Endodermal cell (in vitro differentiated cells): ENCODE measurements at regions not wholly inside any gene's neighbourhood (a gene's known extent, or its start where the extent isn't known, plus 50 kb on each side); places are given as distances from the start of the nearest gene placed in this dataset.

Experiments used
- DNase-seq: peaks from one replicate; pipeline ENCODE4 v3.0.0-alpha.2; 2017
- H3K27ac ChIP-seq: 2 replicates; pipeline ENCODE4 v1.5.1; 2013; ENCODE audit warnings: mild to moderate bottlenecking, low read depth, low read length, moderate library complexity
- H3K27me3 ChIP-seq: 2 replicates; pipeline ENCODE4 v1.6.1; 2013; ENCODE audit warnings: mild to moderate bottlenecking, low read length, moderate library complexity; ENCODE audit not compliant: insufficient read depth, control insufficient read depth, poor library complexity, severe bottlenecking
- H3K36me3 ChIP-seq: 2 replicates; pipeline ENCODE4 v1.7.0; 2013; ENCODE audit warnings: mild to moderate bottlenecking, low read length, moderate library complexity; ENCODE audit not compliant: control insufficient read depth, insufficient read depth
- H3K4me1 ChIP-seq: one replicate; pipeline ENCODE4 v1.7.0; 2013; ENCODE audit warnings: low read length; ENCODE audit not compliant: control insufficient read depth, insufficient read depth
- H3K4me3 ChIP-seq: 2 replicates; pipeline ENCODE4 v1.5.1; 2013; ENCODE audit warnings: mild to moderate bottlenecking, low read length, moderate library complexity
- H3K9ac ChIP-seq: 2 replicates; pipeline ENCODE4 v1.6.1; 2013; ENCODE audit warnings: mild to moderate bottlenecking, low read length, moderate library complexity; ENCODE audit not compliant: poor library complexity, severe bottlenecking; ENCODE audit errors: extremely low read depth
- H3K9me3 ChIP-seq: 2 replicates; pipeline ENCODE4 v1.6.1; 2013; ENCODE audit warnings: mild to moderate bottlenecking, low read length, moderate library complexity; ENCODE audit not compliant: control insufficient read depth
- H3K27ac Mint-ChIP-seq: 2 replicates; pipeline ENCODE4 v1.8.0; 2020; ENCODE audit warnings: mixed read lengths
- H3K27me3 Mint-ChIP-seq: 2 replicates; pipeline ENCODE4 v1.8.0; 2021; ENCODE audit warnings: mild to moderate bottlenecking, mixed read lengths; ENCODE audit not compliant: insufficient read depth
- H3K36me3 Mint-ChIP-seq: 2 replicates; pipeline ENCODE4 v1.8.0; 2020; ENCODE audit warnings: low read depth, mixed read lengths
- H3K4me1 Mint-ChIP-seq: 2 replicates; pipeline ENCODE4 v1.8.0; 2020; ENCODE audit warnings: mixed read lengths
- H3K4me3 Mint-ChIP-seq: 2 replicates; pipeline ENCODE4 v1.8.0; 2020; ENCODE audit warnings: mild to moderate bottlenecking, moderate library complexity, mixed read lengths
- H3K9me3 Mint-ChIP-seq: 2 replicates; pipeline ENCODE4 v1.8.0; 2020; ENCODE audit warnings: mild to moderate bottlenecking, mixed read lengths
- WGBS, 2 experiments: methylation state at CpG; one replicate each; pipeline versions ENCODE4 v1.1.5 to v1.1.7; 2013; ENCODE audit warnings: missing lambda C conversion rate in 2 of 2, mixed read lengths in 1 of 2; ENCODE audit not compliant: insufficient coverage in 1 of 2, insufficient read length in 1 of 2; 5-methylcytosine and 5-hydroxymethylcytosine counted together
- TF ChIP-seq, protein P1 (sequence below): fragments of 200-600 bp; sonication (generic); conservative IDR thresholded peaks from 2 replicates; pipeline ENCODE4 v1.5.0; 2021; ENCODE audit warnings: antibody characterized with exemption, mild to moderate bottlenecking

DNA sequence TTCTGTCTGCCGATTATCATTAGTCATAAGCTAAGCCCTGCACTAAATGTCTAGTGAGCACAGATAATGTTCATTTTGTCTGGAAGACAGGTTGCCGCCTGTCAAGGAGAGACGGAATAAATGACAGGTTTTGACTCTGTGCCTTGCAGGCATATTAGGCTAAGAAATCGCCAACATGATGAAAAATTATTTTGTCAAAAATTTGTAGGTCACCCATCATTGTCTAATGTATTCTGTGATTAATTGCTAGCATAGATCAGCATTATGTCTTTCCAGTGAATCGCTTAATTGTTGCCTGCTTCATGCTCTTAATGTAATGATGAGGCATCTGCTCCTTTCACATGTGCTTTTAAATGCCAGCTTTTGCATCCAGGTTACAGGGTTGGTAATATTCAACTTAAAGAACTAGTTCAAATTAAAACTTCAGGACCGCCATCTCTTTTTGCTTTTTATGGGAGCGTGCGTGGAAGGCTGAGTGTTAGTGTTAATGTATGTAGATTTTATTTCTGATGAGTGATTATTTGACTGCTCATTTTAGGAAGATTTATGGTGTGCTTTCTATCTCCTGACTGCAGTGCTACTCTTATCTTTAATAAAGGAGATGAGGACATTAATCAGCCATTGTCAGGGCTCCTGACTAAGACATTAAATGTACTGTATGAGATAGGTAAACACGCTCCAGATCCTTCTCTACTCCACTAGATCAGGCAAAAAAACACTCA, 120.8 kb upstream of the MEIS2 start:
- Histone ChIP-seq H3K27ac (peak overlapping the region; percentile 52), H3K27me3 (no peaks in the 10 kb centered on the region), H3K4me1 (no peaks in the 10 kb centered on the region), H3K9me3 (no peaks in the 10 kb centered on the region), H3K9ac (no peak overlapping the region), H3K36me3 (no peaks in the 10 kb centered on the region), H3K4me3 (no peak overlapping the region)
- no peak overlapping the region for H3K27ac Mint-ChIP-seq
- H3K27me3 Mint-ChIP-seq, result no peaks in the 10 kb centered on the region
- H3K36me3 Mint-ChIP-seq, result no peaks in the 10 kb centered on the region
- WGBS, 2 experiments, result 92 to 95% methylated on average over 8 to 9 of the region's 9 CpGs
- DNase-seq, result no peak
- peaks cover 2% of the 10 kb centered on the region for H3K4me1 Mint-ChIP-seq
- TF ChIP-seq, protein P1, sequence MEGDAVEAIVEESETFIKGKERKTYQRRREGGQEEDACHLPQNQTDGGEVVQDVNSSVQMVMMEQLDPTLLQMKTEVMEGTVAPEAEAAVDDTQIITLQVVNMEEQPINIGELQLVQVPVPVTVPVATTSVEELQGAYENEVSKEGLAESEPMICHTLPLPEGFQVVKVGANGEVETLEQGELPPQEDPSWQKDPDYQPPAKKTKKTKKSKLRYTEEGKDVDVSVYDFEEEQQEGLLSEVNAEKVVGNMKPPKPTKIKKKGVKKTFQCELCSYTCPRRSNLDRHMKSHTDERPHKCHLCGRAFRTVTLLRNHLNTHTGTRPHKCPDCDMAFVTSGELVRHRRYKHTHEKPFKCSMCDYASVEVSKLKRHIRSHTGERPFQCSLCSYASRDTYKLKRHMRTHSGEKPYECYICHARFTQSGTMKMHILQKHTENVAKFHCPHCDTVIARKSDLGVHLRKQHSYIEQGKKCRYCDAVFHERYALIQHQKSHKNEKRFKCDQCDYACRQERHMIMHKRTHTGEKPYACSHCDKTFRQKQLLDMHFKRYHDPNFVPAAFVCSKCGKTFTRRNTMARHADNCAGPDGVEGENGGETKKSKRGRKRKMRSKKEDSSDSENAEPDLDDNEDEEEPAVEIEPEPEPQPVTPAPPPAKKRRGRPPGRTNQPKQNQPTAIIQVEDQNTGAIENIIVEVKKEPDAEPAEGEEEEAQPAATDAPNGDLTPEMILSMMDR, result no peak
- no peaks in the 10 kb centered on the region for H3K9me3 Mint-ChIP-seq
- no peak overlapping the region for H3K4me3 Mint-ChIP-seq

DNA sequence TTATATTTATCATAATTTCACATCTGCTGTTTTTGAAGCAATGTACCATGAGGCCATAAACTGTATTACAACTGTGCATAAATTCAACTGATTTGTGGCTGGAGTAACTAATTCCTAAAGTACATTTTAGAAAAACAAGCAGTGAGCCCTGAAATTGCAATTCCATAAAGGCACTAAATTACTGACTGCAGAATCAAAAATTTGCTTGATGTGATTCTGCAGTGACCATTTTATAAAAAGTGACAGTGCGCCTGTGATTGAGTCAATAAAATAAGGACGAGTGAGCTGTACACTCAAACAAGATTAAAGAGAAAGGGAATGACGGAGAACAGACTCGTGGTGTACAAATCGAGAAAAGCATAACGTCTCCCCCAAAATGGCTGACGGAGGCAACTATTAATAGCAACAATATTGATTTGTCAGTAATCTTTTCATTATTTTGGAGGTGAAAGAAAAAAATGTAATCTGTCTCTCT, 121.4 kb upstream of the MEIS2 start:
- 90 to 100% methylated on average over 3 to 6 of the region's 7 CpGs for WGBS, 2 experiments
- H3K4me3 Mint-ChIP-seq, result no peak overlapping the region
- H3K4me1 Mint-ChIP-seq, result peaks cover 2% of the 10 kb centered on the region

DNA sequence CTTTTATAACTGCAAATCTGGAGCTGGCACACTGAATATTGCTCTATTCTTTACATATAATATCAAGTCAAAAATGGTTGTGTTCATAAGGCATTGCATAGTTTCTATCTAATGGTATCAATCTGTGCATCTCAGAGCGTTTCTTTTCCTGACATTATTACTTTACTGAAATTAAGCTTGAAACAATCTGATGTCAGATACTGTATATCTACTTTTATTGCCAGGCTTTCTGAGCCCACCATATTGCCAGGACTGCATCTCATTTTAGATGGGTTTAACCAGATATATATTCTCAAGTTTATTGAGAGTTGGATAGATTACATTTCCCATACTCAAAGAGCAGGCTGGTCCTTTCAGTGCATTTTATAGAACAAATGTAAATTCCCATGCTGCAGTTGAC, 122.7 kb upstream of the MEIS2 start:
- no peak for DNase-seq
- H3K27ac ChIP-seq, result no peak overlapping the region
- TF ChIP-seq, protein P1, result no peak
- Mint-ChIP-seq H3K4me1 (peaks cover 2% of the 10 kb centered on the region), H3K36me3 (no peaks in the 10 kb centered on the region), H3K27ac (no peak overlapping the region), H3K4me3 (no peak overlapping the region), H3K27me3 (no peaks in the 10 kb centered on the region), H3K9me3 (no peaks in the 10 kb centered on the region)
- no peak overlapping the region for H3K4me3 ChIP-seq
- no peaks in the 10 kb centered on the region for H3K4me1 ChIP-seq
- no peaks in the 10 kb centered on the region for H3K36me3 ChIP-seq
- 100% methylated on average over 1 of the region's 1 CpG; no CpG with 5 or more reads in 1 of the 2 experiments for WGBS, 2 experiments
- no peak overlapping the region for H3K9ac ChIP-seq
- H3K27me3 ChIP-seq, result no peaks in the 10 kb centered on the region
- no peaks in the 10 kb centered on the region for H3K9me3 ChIP-seq

More for the DNA sequence above, 121.4 kb upstream of the MEIS2 start:
- H3K36me3 Mint-ChIP-seq, result no peaks in the 10 kb centered on the region
- Histone ChIP-seq H3K36me3 (no peaks in the 10 kb centered on the region), H3K4me1 (no peaks in the 10 kb centered on the region), H3K4me3 (no peak overlapping the region), H3K27me3 (no peaks in the 10 kb centered on the region), H3K9ac (no peak overlapping the region), H3K9me3 (no peaks in the 10 kb centered on the region), H3K27ac (peak overlapping the region; percentile 52)
- no peaks in the 10 kb centered on the region for H3K27me3 Mint-ChIP-seq
- no peak overlapping the region for H3K27ac Mint-ChIP-seq
- no peaks in the 10 kb centered on the region for H3K9me3 Mint-ChIP-seq
- no peak for DNase-seq
- TF ChIP-seq, protein P1, result no peak
